NCI-H1048 (cell line): ENCODE measurements at regions not wholly inside any gene's neighbourhood (a gene's known extent, or its start where the extent isn't known, plus 50 kb on each side); places are given as distances from the start of the nearest gene placed in this dataset.
"Not testable (repeated sequence)": the region's sequence is repeated elsewhere in the genome, so short reads cannot be mapped to it uniquely, and the experiment has no call there.

ENCODE experiments used
- DNase-seq: peaks from one replicate; lab custom pipeline; 2025; lab: John Stamatoyannopoulos, UW

DNA sequence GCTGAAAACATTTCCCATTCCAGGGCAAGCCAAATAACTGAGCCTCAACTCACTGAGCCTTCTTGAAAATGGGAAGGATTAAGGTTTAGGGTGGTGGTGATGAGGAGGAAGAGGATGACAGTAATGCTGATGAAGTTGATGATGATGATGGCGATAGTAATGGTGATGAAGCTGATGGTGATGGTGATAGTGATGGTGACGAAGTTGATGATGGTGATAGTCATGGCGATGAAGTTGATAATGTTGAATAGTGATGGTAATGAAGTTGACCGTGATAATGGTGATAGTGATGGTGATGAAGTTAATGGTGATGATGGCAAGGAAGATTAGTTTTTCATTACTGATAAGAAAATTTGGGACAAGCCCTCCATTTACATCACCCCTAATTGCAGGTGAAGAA lies 285.8 kb upstream of the DYNLRB2 start:
- DNase-seq: no peak

DNA sequence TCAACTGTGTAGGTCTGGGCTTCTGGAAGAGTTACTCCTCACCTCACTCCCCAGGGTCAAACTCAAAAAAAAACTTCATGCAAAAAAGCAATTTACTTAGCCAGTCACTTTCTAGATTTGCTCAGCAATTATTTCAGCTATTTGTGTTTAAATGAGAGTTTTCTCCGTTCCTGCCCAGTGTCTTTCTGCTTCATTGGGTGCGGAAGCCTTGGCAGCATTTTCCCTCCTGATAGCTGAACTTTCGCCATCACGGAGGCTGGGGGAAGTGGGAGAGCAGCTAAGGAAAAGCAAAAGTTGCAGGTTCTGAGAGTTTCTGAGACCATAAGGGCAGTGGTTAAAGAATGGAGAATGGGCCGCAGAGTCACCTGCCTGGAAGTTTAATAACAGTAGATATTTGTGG lies 287.1 kb upstream of the DYNLRB2 start:
- no peak for DNase-seq

DNA sequence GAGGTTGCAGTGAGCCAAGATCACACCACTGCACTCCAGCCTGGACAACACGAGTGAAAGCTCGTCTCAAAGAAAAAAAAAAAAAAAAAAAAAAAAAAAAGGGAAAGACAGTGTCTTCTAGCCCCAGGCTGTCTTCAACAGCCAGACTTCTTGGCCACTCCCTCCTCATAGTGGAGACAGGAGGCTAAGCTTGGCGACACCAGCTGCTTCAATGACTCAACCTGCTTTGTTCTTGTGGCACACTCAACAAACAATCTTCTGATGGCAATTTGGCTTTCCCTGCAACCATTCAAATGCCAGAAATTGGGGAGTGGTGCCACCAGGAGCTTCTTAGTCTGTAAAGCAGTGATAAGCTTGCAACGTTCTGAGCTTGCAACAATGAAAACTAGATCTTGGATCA lies 290.4 kb upstream of the DYNLRB2 start:
- DNase-seq: no peak

DNA sequence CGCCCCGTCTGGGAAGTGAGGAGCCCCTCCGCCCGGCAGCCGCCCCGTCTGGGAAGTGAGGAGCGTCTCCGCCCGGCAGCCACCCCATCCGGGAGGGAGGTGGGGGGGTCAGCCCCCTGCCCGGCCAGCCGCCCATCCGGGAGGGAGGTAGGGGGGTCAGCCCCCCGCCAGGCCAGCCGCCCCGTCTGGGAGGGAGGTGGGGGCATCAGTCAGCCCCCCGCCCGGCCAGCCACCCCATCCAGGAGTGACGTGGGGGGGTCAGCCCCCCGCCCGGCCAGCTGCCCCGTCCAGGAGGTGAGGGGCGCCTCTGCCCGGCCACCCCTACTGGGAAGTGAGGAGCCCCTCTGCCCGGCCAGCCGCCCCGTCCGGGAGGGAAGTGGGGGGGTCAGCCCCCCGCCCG lies 297.5 kb upstream of the DYNLRB2 start:
- not testable (repeated sequence) for DNase-seq

DNA sequence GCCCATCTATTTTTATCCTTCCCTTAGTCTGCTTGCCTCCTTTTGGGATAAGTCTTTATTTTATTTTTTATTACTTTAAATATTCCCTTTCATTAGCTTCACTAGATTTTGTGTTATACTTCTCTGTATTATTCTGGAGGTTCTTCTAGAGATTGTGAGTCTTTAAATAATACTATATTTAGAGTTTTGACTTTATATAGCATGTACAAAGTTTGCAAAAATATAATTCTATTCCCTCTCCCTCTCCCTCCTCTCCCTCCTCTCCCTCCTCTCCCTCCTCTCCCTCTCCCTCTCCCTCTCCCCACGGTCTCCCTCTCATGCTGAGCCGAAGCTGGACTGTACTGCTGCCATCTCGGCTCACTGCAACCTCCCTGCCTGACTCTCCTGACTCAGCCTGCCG lies 298.5 kb upstream of the DYNLRB2 start:
- DNase-seq: not testable (repeated sequence)

DNA sequence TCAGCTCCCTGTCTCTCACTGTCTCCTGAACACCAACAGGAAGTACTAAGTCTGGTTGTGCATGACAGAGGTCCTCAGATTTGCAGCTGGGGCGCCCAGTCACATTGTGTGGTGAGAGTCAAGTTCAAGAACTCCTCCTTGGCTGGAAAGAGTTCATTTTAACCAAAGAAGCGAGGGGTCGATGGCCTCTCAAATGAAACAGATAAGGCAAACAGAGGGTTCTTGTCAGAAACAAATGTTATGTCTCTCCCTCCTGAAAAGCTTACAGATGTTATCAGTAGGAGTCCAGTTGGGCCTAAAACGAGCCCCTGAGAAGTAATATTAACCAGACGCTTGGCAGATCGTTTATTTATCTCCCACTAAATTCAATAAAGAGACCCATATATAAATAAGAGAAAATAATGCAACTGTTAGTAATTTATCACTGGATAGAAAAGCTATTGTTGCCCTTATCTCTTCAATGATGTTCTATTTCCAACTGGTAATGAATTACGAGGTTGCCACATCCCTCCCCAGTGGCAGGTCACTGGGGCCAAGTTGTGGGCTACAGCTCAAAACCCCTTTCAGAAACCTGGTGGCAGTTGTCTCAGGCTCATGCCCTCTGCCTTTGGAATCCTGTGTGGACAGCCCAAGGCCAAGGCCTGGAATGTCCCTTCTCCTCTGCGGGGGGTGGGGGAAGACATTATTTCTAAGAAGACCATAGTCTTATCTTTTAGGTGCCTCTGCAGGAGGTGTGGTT lies 307.5 kb upstream of the DYNLRB2 start:
- no peak for DNase-seq

DNA sequence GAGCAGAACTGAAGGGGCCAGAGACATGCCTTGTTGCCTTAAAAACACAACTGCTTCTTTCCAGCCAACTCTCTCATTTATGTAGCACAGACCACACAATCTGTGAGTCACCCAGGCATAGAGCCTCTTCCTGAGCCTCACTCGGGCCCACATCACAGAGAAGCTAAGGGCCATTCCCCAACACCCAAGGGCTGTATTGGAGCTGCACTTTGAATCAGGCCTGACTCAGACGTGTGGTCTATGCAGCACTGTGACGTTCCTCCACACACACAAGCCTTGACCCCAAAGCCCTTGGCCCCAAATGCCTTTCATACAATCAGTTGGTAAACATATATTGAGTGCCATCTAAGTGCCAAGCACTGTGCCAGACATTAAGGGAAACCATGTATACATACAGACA lies 308.9 kb upstream of the DYNLRB2 start:
- DNase-seq: no peak

DNA sequence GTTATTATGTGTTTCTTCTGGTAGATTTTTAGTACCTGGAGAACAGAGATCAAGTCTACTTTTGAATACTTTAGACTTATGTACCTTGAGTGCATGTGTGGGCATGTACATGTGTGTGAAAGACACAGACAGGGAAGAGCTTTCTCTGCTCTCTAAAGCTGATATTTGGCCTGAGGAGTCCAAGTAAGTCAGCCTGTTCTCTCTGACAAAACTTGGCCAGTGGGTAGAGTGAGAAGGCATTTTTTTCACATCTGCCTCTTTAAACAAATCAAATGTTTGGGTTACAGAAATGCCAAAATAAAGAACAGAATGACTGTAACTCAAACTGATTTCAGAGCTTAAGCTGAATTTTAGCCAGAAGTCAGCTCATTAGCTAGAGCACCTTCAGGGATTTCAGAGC lies 309.7 kb upstream of the DYNLRB2 start:
- DNase-seq: no peak

DNA sequence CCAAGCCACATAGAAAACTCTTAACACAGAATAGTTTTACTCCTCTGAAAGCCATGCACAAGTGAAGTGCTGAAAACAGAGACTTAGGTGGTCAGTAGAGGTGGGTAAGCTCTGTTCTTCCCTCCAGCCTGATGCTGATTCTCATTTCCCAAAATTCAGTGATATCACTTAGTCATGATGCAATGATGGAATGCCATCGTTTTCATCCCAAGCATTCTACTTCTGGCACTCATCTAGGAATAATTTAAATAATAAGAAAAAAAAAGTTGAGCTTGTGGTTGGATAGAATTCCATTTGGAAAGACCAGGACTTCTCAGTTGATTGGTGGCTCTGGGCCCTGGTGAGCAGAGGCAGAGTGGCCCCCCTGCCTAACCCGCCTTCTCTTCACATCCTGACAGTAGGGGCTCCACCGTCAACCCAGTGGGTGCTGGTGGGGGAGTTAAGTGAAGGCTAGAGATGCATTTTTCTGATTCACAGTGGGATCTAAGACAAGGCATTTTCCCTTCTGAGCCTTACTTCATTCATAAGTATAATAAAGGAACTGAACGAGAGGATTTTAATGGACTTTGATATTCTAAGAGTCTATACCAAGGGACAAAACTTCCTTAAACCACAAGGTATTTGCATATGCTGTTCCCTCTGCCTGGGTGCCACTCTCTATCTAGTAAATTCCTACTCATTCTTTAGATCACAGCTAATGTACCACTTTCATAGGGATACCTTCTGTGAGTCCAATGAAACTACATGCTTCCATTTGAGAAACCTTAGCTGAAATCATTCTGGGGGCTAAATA lies 310.3 kb upstream of the DYNLRB2 start:
- no peak for DNase-seq

DNA sequence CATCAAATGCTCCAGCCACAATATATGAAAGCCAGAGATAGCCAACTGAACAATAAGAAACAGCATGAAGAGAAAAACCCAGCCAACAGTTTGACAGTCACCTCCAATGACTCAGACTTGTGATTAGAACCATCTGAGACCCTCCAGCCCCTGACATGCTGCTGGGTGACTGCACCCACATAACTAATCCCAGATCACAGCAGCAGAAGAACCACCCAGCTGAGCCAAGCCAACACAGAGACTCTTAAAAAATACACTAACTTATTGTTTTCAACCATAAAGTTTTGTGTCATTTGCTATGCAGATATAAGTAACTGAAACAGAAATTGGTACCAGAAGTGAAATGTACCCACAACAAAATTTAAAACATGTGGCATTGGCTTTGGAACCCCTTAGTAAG lies 314.3 kb upstream of the DYNLRB2 start:
- DNase-seq: no peak

DNA sequence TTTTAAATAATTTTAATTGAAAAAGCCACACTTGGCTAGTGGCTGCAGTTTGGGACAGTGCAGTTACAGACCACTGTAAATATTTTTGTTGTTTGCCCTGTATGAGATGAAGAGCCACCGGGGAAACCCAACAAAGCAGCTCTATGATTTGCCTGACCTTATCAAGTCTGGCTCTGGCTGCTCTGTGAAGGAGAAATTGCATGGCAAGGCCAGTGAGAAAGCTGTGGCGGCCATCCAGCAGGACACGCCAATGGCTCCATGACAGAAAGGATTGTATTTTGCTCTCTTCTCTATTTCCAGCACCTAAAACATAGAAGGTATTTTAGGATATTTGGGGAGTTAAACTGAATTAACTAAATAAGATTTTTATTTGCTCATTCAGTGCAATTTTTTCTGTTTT lies 330.0 kb upstream of the DYNLRB2 start:
- no peak for DNase-seq

DNA sequence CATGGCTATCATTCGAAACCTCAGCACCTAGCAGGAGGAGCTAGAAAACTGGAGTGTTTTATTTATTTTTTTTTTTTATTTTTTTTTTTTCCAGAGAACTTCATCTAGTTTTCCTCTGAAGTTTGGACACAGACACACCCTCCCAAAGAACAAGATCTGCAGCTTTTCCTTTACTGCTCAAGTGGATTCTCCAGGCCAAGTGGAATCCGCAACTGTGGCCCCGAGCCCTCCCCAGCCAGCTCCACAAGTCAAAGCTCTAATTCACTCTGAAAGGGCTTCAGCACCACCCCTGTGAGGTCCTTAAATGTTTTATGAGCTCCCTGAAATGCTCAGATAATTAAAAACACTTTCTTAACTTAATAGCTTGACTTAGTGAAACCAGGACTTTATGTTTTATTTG lies 332.1 kb upstream of the DYNLRB2 start:
- DNase-seq: no peak

DNA sequence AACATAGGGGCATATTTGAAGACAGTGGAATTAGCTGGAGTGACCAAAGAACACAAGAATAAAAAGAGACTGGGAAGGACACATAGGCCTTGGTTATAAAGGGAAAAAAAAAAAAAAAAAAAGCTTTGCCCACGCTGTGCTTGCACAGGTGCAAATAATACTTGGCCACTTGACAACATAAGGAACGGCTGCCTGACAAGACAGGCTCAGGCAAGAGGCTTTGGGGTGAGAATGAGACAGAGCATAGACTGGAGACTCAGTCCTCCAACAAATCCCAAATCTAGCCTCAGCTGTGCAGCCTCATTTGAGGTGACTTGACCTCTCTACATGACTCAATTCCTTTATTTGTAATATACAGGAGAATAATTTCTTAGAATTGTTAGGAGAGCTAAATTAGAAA lies 332.8 kb upstream of the DYNLRB2 start:
- no peak for DNase-seq

DNA sequence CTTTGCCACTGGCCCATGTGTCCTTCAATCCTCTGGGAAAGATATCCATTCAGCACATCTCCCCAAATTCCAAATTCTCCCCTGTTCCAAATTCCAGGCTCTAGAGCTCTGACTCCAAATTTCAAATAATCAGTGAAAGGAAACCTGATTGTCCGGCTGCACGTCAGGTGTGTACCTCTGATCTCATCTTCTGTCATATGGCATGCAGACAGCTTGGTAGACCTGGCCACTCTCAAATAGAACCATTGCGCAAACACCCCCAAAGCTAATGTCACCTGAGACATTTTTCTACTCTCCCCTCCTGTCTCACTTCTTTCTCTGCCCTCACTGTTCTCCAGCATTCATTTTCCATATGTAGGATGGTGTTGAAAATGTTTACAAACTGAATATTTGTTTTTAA lies 337.0 kb upstream of the DYNLRB2 start:
- no peak for DNase-seq

DNA sequence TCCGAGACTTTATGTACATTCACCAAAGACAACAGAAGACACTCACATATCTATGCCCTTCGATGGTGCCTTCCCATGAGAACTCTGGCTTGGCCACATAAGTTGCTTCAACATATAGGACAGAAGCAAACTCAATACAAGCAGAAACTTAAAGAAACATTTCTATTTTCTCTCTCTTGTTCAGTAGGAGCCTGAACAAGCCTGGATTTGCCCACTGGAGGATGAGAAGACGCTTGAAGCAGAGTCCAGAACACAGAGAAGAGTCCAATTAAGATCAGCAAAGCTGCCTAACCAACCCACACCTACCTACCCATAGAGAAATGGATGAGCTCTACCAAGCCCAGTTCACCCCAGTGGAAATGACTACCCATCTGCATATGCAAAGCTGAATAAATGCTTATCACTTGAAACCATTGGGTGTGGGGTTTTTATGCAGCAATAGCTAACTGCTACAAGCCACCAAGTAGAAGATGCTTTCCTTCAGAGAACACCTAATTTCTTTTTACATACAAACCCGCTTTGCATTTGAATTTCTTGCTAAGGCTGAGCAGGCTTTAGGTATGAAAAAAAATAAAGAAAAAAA lies 337.9 kb upstream of the DYNLRB2 start:
- DNase-seq: no peak

DNA sequence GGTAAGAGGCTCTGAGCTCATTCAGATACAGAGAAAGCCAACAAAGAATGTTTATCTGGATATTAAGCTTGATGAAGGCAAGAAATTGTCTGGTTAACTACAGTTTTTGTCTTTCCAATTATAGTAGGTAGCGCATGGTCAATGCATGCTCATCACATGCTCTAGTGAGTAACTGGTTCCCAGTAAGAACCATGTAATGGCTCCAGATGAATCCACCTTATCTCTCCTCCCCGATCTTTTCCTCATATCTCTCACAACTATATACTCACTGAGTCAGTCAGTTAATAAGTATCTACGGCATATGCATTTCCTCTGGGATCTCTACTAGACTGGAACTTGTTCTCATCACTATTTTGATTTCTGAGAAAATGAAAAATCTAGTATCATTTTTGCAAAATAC lies 340.7 kb upstream of the DYNLRB2 start:
- DNase-seq: no peak

DNA sequence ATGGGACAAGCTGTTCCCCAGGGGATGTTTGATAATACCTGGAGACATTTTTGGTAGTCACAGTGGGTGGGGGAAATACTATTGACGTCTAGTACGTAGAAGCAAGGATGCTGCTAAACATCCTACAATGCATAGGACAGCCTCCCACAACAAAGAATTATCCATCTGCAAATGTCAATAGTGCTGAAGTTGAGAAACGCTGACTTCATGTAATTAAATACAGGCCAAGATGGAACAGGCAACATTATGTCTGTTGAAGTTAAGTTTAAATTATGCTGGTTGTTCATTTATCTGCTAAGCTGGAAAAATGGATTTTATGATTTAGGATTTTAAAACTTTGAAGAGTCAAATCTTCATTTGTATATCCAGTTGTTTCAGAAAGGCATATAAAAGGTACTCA lies 341.2 kb upstream of the DYNLRB2 start:
- DNase-seq: no peak

DNA sequence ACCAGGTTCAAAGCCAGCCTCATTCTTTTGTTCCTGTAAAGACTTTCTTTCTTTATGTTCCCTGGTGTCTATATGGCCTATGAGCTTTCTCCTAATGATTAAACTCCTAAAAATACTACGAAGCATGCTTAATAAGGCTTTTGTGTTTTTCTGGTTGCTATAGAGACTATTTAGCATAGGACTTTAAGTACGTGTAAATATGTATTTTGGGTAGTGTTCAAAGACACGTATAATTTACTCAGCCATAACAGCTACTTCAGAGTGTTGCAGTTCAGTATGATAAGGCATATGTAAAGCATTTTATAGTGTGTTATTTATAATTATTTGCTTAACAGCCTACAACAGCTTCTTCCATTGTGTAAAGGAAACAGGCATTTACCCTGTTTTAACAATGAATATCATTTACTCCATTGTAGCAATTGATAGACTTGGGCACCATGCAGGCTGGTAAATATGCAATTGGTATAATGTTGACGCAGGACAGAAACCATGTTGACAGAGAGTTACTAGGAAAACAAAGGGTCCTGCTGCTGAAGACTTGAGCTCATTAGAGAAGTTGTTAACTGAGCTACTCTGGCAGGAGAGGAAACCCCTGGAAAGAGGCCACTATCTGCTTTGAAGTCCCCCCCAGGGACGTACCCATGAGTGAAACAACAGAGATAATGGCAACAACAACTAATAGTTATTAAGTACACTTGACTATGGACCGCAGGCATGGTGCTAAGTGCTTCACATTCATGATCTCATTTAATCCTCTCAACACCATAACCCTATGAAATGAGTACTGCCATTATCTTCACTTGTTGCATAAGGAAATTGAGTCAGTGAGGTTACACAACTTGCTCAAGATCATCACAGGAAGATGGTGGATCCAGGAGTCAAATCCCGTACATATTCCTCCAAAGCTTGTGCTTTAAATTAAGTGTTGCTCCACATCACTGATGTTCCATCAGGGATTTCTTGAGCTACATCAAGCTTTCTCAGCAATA lies 342.2 kb upstream of the DYNLRB2 start:
- no peak for DNase-seq

DNA sequence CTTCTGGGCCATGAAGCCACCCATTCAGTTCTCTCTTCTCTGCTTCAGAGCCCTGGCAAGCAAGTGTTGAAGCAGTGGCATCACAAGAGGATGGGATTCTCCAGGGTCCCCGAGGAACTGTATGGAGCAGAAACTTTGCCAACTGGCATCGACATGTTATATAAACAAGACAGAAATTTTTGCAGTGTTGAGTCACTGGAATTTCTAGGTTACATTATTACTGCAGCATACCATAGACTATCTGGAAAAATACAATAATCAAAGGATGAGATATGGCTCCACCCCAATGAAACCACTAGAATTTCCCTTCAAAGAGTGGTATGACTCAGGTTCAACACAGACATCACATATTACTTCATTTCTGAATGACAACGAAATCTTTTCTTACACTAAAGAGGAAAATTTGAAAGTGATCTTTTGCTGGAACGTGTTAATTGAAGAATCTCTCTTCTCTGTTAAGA lies 343.0 kb upstream of the DYNLRB2 start:
- no peak for DNase-seq

DNA sequence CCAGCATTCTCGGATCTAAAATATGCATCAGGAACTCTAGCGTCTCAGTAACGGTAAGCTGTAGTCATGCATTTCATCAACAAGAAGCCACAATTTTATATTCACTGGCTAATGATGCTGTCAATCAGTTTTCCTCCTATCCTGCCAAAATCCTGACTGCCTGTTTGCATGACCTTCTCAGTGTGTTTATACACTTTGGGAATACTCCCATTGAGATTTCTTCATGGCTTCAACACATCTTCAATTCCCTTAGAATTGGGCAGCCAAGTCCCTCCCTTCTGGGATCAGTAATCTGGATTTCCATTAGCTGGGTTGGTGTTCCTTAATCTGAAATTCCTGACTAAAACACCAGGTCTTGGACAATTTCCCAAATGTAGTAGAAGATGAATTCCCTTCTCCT lies 348.9 kb upstream of the DYNLRB2 start:
- no peak for DNase-seq

DNA sequence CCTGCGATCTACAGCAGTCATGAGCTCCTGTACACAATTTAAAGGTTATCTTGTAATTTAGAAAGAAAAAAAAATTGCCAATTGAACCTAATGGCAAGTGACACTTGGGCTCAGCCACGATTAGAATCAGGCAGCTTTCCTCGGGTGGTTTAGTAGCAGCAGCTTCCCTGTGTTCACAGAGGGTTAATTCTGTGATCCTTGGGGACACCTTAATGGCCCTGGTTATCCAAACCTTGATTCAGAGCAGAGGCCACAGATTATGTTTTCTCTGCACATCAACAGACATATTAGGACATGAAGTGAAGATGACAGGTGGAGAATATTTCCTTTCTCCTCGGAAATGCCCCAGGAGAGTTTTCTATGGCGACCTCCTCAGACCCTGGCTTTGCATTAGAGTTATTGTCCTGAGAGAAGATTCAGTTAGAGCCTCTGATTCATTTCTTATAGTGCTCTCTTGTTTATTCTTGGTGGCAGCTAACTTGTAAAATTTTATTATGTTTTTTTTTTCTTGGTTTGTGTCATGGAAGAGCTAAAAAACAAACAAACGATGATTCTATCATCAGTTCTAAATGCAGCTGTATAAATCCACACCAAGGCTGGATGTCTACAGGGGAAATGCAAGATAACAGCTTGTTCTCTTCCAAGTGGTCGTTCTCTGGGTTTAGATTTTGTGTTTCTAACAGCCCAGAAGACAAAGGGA lies 351.2 kb upstream of the DYNLRB2 start:
- DNase-seq: no peak
